ENCODE measurements at regions not wholly inside any gene's neighbourhood (a gene's known extent, or its start where the extent isn't known, plus 50 kb on each side); places are given as distances from the start of the nearest gene placed in this dataset.

DNA sequence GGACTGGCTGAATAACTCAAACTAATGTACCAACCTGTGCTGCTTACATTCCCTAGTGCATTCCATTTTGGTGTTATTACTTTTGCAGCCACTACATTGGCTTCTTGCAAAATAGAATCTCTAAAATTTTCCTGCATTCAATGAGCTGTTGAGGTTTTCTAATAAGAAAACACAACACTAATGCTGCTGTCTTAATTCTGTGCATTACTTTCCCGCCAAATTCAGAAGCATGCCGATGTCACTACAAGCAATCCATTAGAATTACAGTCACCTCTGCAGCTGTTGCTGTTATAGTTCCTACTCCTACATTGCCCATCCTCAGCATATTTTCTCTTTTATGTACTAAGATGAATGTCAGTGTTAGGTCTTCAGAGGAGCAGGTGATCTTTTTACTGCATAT lies 359.5 kb downstream of the HACE1 start:
- no peak overlapping the region for H2AFZ ChIP-seq (ENCODE audit: low read depth, low read length)
- H3K27me3 ChIP-seq (ENCODE audit: low read depth, low read length) = no peaks in the 10 kb centered on the region
- TF ChIP-seq EZH2phosphoT487 (IDR thresholded peaks at IDR 0.05; ENCODE audit: low read depth) = no peak
- TF ChIP-seq, protein P1, sequence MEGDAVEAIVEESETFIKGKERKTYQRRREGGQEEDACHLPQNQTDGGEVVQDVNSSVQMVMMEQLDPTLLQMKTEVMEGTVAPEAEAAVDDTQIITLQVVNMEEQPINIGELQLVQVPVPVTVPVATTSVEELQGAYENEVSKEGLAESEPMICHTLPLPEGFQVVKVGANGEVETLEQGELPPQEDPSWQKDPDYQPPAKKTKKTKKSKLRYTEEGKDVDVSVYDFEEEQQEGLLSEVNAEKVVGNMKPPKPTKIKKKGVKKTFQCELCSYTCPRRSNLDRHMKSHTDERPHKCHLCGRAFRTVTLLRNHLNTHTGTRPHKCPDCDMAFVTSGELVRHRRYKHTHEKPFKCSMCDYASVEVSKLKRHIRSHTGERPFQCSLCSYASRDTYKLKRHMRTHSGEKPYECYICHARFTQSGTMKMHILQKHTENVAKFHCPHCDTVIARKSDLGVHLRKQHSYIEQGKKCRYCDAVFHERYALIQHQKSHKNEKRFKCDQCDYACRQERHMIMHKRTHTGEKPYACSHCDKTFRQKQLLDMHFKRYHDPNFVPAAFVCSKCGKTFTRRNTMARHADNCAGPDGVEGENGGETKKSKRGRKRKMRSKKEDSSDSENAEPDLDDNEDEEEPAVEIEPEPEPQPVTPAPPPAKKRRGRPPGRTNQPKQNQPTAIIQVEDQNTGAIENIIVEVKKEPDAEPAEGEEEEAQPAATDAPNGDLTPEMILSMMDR (IDR thresholded peaks at IDR 0.05; ENCODE audit: low read depth, low read length) = no peak
- H3K27ac ChIP-seq (ENCODE audit: low read length) = no peak overlapping the region
- H3K79me2 ChIP-seq (ENCODE audit: low read length) = no peaks in the 10 kb centered on the region
- H3K4me1 ChIP-seq (ENCODE audit: low read length) = no peaks in the 10 kb centered on the region
- no peak overlapping the region for H3K9ac ChIP-seq (ENCODE audit: low read length)
- H3K9me3 ChIP-seq (ENCODE audit: insufficient read depth, low read length) = no peaks in the 10 kb centered on the region
- no peaks in the 10 kb centered on the region for H4K20me1 ChIP-seq (ENCODE audit: insufficient read depth, low read length)
- no peaks in the 10 kb centered on the region for H3K36me3 ChIP-seq (replicated peaks; ENCODE audit: low read depth, low read length)
- no peak overlapping the region for H3K4me2 ChIP-seq (ENCODE audit: low read length)
- no peak overlapping the region for H3K4me3 ChIP-seq (ENCODE audit: low read length)

DNA sequence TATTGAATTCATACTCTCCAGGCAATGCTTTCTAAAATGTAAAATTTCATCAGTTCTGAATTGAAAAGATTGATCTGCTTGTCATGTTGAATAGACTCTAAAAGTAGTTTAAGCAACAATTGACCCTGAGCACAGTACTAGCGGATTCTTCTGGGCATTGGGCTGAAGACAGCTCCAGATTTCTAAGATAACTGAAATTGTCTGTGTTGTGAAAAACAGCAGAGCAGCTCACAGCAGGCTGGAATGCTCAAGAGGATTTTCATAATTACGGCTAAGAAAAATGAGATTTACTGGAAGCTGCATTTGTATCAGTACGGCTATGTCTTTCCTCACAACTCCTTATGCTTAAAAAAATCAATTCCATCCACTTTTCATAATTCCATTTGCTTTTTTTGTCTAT lies 373.7 kb downstream of the HACE1 start:
- H3K4me2 ChIP-seq (ENCODE audit: low read length) = no peak overlapping the region
- H3K4me1 ChIP-seq (ENCODE audit: low read length) = no peaks in the 10 kb centered on the region
- TF ChIP-seq, protein P1 (IDR thresholded peaks at IDR 0.05; ENCODE audit: low read depth, low read length) = no peak
- TF ChIP-seq EZH2phosphoT487 (IDR thresholded peaks at IDR 0.05; ENCODE audit: low read depth) = no peak

DNA sequence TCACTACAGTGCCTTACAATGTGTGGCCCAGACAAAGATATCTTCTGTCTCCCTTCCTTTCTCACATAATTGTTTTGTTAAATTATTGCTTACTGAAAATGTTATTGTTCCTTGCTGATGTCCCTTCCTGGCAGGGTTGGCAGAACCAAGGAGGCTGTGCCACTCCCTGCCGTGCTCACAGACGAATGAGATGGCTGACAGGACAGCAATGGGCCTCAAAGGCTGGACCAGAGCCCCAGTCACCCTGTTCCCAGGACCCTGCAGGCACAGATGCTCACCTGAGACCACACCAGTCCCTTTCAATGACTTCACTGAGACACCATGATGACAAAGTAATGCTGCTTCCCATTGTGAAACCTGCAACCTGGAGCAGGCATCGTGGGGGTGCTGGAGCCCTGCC lies 375.1 kb downstream of the HACE1 start:
- Histone ChIP-seq H3K9me3 (ENCODE audit: insufficient read depth, low read length) (no peaks in the 10 kb centered on the region), H2AFZ (ENCODE audit: low read depth, low read length) (no peak overlapping the region), H3K4me1 (ENCODE audit: low read length) (0 out of 2 replicates have a peak, but pooled peaks cover 2% of the 10 kb centered on the region), H3K79me2 (ENCODE audit: low read length) (no peaks in the 10 kb centered on the region), H3K36me3 (replicated peaks; ENCODE audit: low read depth, low read length) (no peaks in the 10 kb centered on the region), H4K20me1 (ENCODE audit: insufficient read depth, low read length) (no peaks in the 10 kb centered on the region), H3K4me3 (ENCODE audit: low read length) (no peak overlapping the region), H3K27me3 (ENCODE audit: low read depth, low read length) (no peaks in the 10 kb centered on the region), H3K27ac (ENCODE audit: low read length) (no peak overlapping the region), H3K4me2 (ENCODE audit: low read length) (no peak overlapping the region), H3K9ac (ENCODE audit: low read length) (no peak overlapping the region)
- no peak for TF ChIP-seq EZH2phosphoT487 (IDR thresholded peaks at IDR 0.05; ENCODE audit: low read depth)
- TF ChIP-seq, protein P1 (IDR thresholded peaks at IDR 0.05; ENCODE audit: low read depth, low read length) = no peak

More for the DNA sequence above, 373.7 kb downstream of the HACE1 start:
- Histone ChIP-seq H3K27ac (ENCODE audit: low read length) (no peak overlapping the region), H4K20me1 (ENCODE audit: insufficient read depth, low read length) (no peaks in the 10 kb centered on the region), H3K4me3 (ENCODE audit: low read length) (no peak overlapping the region), H3K79me2 (ENCODE audit: low read length) (no peaks in the 10 kb centered on the region), H2AFZ (ENCODE audit: low read depth, low read length) (no peak overlapping the region), H3K36me3 (replicated peaks; ENCODE audit: low read depth, low read length) (no peaks in the 10 kb centered on the region), H3K9me3 (ENCODE audit: insufficient read depth, low read length) (no peaks in the 10 kb centered on the region), H3K27me3 (ENCODE audit: low read depth, low read length) (no peaks in the 10 kb centered on the region), H3K9ac (ENCODE audit: low read length) (no peak overlapping the region)

DNA sequence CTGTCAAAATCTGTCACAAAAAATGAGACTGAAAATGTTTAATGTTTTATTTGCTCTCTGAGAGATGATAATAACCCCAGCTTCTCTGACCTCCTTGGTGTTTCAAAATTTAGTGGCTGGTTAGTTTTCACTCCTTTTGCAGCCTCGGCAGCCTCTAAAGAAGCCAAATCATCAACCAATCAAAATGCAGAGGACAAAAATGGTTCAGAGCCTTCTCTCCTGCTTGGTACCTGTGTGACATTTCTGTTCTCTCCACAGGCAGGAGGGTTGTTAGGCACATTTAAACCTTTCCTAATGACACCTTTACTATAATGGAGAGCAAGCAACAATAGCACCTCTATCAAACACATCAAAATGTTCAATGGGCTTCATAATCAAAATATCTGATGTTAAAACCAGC lies 375.5 kb downstream of the HACE1 start:
- no peaks in the 10 kb centered on the region for H3K27me3 ChIP-seq (ENCODE audit: low read depth, low read length)
- no peak overlapping the region for H3K9ac ChIP-seq (ENCODE audit: low read length)
- H3K4me1 ChIP-seq (ENCODE audit: low read length) = 0 out of 2 replicates have a peak, but pooled peaks cover 2% of the 10 kb centered on the region
- TF ChIP-seq EZH2phosphoT487 (IDR thresholded peaks at IDR 0.05; ENCODE audit: low read depth) = no peak
- TF ChIP-seq, protein P1 (IDR thresholded peaks at IDR 0.05; ENCODE audit: low read depth, low read length) = no peak
- H2AFZ ChIP-seq (ENCODE audit: low read depth, low read length) = no peak overlapping the region
- H3K9me3 ChIP-seq (ENCODE audit: insufficient read depth, low read length) = no peaks in the 10 kb centered on the region
- no peak overlapping the region for H3K4me3 ChIP-seq (ENCODE audit: low read length)
- no peaks in the 10 kb centered on the region for H3K36me3 ChIP-seq (replicated peaks; ENCODE audit: low read depth, low read length)
- no peak overlapping the region for H3K4me2 ChIP-seq (ENCODE audit: low read length)
- no peaks in the 10 kb centered on the region for H4K20me1 ChIP-seq (ENCODE audit: insufficient read depth, low read length)
- no peaks in the 10 kb centered on the region for H3K79me2 ChIP-seq (ENCODE audit: low read length)
- H3K27ac ChIP-seq (ENCODE audit: low read length) = no peak overlapping the region
